GM19035 (cell line): ENCODE measurements at regions not wholly inside any gene's neighbourhood (a gene's known extent, or its start where the extent isn't known, plus 50 kb on each side); places are given as distances from the start of the nearest gene placed in this dataset.
"Not testable (repeated sequence)": the region's sequence is repeated elsewhere in the genome, so short reads cannot be mapped to it uniquely, and the experiment has no call there.

ENCODE experiments used
- ATAC-seq: cut with Tn5 transposase; IDR thresholded peaks from one replicate; pipeline ENCODE4 v1.9.1; 2021; ENCODE audit not compliant: unreplicated experiment

GRCh38 chr6:147651-148050 lies 144.6 kb upstream of the DUSP22 start:
- ATAC-seq: not testable (repeated sequence)

GRCh38 chr6:148051-148984 lies 144.0 kb upstream of the DUSP22 start:
- peak; percentile 95 for ATAC-seq

- not testable (repeated sequence) for ATAC-seq
Measured at GRCh38 chr6:150147-150546, 142.1 kb upstream of the DUSP22 start.

DNA sequence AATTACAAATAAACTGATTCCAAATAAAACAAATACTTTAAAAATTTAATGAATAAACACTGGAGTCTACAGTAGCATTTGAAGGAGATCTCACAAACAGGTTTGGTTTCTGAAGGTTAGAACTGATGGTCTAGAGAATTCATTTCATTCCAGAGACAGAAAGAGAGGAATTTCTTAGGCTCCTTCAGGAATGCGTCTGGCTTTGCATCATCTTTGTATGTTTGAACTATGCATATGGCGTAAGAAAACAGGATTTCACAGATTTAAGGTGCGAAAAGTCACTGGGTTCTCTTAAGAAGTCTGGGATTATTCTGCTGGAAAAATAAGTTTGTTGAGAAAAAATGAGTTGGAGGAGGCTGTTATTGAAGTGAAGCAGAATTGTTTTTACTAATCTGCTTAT lies 139.9 kb upstream of the DUSP22 start:
- ATAC-seq: not testable (repeated sequence)

GRCh38 chr6:153026-153425 lies 139.3 kb upstream of the DUSP22 start:
- not testable (repeated sequence) for ATAC-seq

GRCh38 chr6:153867-154266 lies 138.4 kb upstream of the DUSP22 start:
- ATAC-seq: not testable (repeated sequence)

DNA sequence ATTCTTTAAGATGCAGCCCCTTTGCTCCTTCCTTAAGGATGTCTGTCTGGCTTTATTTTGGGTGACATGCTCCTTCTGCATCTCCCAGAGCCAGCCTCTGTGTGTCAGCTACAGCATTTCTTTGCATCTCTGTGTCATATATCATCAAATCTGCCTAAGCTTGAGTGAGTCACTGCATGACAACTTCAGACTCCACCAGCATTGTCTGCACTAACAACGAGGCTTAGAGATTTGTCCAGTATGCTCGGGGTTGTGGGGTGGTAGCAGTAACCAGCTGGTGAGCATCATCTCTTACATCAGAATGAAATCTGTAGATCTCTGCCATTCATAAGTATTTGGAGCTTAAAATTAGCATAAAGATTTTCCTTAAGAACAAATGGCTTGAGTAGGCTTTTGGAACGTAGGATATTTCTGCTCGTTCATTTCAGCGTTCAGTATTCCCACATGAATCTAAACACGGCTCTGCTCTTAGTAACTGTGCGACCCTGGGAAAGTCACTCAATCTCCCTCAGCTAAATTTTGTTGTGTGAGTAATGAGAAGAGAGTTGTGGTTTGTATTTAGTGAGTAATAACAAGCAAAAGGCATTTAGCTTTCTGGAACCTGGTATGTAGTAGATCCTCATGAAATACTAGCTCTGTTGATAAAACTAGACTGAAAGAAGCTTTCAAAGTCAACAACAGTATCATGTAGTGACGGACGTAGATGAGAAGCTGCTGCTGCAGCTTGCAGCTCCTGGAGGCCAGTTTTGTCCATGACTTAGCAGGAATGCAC lies 137.8 kb upstream of the DUSP22 start:
- ATAC-seq: not testable (repeated sequence)

- no peak for ATAC-seq
Measured at GRCh38 chr6:156010-156409, 136.3 kb upstream of the DUSP22 start.

DNA sequence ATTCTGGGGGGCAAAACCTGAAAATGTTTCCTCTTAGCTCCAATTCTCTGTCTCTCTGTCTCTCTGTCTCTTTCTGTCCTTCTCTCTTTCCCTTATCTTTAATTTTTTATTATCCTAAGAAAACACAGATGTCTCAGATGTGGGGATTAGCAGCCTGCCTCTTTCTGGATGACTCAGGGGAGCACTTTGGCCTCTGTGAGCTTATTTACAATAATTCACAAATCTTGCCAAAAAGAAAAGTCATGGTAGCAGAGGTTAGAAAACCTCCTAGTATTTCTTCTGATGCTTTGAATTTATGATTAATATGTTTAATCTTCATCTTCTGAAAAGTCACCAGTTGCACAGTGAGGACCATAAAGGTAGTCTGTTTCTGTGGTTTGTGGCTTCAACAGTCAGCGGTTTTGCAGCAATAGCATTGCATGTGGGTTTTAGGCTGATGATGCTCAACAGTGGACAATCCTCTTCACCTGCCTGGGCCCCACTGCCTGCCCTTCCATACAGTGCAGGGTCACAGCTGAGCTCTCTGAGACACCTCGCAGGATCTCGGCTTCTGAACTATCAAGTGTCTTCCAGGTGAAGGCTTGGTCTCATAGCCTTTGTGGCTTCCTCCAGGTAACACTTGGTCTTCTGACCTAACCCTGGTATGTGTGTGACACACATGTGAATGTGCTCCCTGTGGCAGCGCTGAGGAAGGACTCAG lies 135.7 kb upstream of the DUSP22 start:
- not testable (repeated sequence) for ATAC-seq

- not testable (repeated sequence) for ATAC-seq
Measured at GRCh38 chr6:157176-157575, 135.1 kb upstream of the DUSP22 start.

DNA sequence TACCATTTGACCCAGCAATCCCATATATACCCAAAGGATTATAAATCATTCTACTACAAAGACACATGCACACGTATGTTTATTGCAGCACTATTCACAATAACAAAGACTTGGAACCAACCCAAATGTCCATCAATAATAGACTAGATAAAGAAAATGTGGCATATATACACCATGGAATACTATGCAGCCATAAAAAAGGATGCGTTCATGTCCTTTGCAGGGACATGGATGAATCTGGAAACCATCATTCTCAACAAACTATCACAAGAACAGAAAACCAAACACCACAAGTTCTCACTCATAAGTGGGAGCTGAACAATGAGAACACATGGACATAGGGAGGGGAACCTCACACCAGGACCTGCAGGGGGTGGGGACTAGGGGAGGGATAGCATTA lies 130.6 kb upstream of the DUSP22 start:
- ATAC-seq: not testable (repeated sequence)

- ATAC-seq: no peak
Measured at GRCh38 chr6:164720-165119, 127.6 kb upstream of the DUSP22 start.

DNA sequence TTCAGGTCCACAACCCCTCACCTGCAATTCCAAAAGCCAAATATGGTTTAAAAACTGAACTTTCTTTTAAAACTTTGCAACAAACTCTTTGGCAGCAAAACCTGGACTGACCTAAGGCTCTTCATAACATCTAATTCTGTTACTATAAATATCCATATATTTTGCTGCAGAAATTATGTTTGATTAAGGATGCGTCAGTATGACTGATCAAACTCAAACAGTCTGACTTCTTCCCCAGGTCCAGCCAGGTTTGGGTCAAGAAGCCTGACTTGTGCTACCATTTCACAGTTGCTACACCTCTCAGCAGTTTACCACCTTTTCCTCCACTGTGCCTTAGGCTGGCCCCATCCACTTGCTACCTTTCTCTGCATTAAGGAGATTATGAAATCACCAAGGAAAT lies 127.0 kb upstream of the DUSP22 start:
- no peak for ATAC-seq

DNA sequence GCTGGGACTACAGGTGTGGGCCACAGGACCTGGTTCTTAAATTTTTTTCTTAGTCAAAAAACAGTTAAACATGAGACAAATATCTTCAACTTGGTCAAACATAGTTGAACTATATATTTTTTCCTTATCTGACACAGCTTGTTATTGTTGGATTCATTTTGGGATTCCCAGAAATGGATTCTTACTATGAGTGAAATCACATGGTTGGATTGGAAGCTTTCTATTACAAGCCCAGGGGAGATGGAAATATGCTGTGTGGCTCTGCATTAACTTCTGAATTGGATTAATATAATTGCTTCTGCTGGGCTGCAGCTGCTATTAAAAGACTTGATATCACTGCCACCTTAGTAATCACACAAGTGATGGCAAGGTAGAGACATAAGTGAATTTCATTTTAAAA lies 126.4 kb upstream of the DUSP22 start:
- no peak for ATAC-seq

GRCh38 chr6:168865-169455 lies 123.3 kb upstream of the DUSP22 start:
- ATAC-seq: no peak

DNA sequence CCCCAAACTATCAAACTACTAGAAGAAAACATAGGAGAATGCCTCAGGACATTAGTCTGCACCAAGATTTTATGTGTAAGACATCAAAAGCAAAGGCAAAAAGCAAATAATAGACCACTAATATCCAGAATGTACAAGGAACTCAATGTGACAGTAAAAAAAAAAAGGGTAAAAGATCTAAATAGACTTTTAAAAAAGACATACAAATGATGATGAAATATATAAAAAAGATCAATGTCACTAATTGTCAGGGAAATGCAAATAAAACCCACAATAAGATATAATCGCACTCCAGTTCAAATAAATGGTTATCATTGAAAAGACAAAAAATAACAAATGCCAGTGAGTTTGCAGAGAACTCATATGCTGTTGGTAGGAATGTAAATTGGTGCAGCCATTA lies 118.3 kb upstream of the DUSP22 start:
- no peak for ATAC-seq

DNA sequence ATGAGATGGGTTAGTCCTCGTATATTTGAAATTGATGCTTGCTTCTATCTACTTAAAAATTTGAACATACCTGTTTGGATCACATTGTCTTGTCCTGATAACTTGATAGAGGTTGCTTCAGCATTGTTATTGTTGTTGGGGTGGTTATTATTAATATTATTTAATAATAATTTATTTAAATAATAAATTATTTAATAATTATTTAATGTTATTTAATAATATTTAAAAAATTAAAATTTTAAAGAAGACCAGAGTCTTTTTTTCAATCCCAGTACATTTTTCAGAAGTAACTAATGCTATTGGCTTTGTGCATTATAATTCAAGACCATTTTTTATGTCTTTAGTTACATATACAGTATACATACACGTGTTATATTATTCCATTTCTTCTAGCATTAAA lies 116.6 kb upstream of the DUSP22 start:
- ATAC-seq: no peak

GRCh38 chr6:176766-177165 lies 115.5 kb upstream of the DUSP22 start:
- no peak for ATAC-seq

GRCh38 chr6:178119-178518 lies 114.2 kb upstream of the DUSP22 start:
- no peak for ATAC-seq

DNA sequence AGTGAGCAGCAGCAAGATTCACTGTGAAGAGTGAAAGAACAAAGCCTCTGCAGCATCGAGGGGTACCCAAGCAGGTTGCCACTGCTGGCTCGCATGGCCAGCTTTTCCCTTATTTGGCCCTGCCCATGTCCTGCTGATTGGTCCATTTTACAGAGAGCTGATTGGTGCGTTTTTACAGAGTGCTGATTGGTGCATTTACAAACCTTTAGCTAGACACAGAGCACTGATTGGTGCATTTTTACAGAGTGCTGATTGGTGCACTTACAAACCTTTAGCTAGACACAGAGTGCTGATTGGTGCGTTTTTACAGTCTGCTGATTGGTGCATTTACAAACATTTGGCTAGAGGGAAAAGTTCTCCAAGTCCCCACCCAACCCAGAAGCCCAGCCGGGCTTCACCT lies 113.4 kb upstream of the DUSP22 start:
- not testable (repeated sequence) for ATAC-seq

- no peak for ATAC-seq
Measured at GRCh38 chr6:179340-179950, 112.8 kb upstream of the DUSP22 start.
